Left ventricle myocardium inferior (tissue), 1 donor: ENCODE measurements at regions not wholly inside any gene's neighbourhood (a gene's known extent, or its start where the extent isn't known, plus 50 kb on each side); places are given as distances from the start of the nearest gene placed in this dataset.

Source experiments
- DNase-seq: peaks from one replicate; pipeline ENCODE4 v3.0.0-alpha.2; 2020
- H3K27ac ChIP-seq: fragments of 200-600 bp; replicated peaks from 2 replicates; pipeline ENCODE4 v1.8.0; 2021
- H3K27me3 ChIP-seq: fragments of 200-600 bp; 2 replicates; pipeline ENCODE4 v1.8.0; 2021; ENCODE audit warnings: low read depth
- H3K36me3 ChIP-seq: fragments of 200-600 bp; 2 replicates; pipeline ENCODE4 v1.8.0; 2021
- H3K4me1 ChIP-seq: fragments of 200-600 bp; 2 replicates; pipeline ENCODE4 v1.8.0; 2021
- H3K4me3 ChIP-seq: fragments of 200-600 bp; 2 replicates; pipeline ENCODE4 v1.8.0; 2021; ENCODE audit warnings: mild to moderate bottlenecking, moderate library complexity
- H3K9me3 ChIP-seq: fragments of 200-600 bp; replicated peaks from 2 replicates; pipeline ENCODE4 v1.8.0; 2021
- intact Hi-C: fragments of 100-400 bp; cut with micrococcal nuclease; formaldehyde crosslinking; loops from one replicate; pipeline ENCODE4 v1.11.0; 2022
- TF ChIP-seq, protein P1 (sequence below): fragments of 200-600 bp; IDR thresholded peaks from 2 replicates; pipeline ENCODE4 v1.8.0; 2021; ENCODE audit warnings: antibody characterized with exemption, mild to moderate bottlenecking, borderline replicate concordance
- donor health status: DM: no; HTN: yes; CAD: no; lungs with severe emphysema.

DNA sequence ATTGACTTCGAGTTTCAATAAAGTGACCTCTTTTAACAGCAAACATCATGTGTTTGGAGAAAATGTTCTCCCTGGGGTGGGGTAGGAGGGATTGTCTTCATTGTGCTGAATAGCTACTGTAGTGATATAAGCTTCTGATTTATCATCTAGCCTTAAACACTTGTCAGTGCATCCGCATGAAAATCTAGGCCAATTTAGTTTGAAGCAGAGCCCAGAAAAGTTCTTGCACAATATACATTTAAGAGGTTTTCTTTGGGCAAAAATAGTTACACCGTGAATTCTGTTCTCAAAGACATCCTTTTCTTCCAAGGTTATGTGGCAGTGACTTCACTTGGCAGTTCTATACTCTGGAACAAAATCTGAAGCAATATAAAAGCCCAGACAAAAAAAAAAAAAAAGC lies 136.0 kb upstream of the IFNG-AS1 start:
- DNase-seq = no peak
- no peak overlapping the region for H3K4me3 ChIP-seq
- no peaks in the 10 kb centered on the region for H3K36me3 ChIP-seq
- peaks cover 4% of the 10 kb centered on the region for H3K9me3 ChIP-seq
- TF ChIP-seq, protein P1, sequence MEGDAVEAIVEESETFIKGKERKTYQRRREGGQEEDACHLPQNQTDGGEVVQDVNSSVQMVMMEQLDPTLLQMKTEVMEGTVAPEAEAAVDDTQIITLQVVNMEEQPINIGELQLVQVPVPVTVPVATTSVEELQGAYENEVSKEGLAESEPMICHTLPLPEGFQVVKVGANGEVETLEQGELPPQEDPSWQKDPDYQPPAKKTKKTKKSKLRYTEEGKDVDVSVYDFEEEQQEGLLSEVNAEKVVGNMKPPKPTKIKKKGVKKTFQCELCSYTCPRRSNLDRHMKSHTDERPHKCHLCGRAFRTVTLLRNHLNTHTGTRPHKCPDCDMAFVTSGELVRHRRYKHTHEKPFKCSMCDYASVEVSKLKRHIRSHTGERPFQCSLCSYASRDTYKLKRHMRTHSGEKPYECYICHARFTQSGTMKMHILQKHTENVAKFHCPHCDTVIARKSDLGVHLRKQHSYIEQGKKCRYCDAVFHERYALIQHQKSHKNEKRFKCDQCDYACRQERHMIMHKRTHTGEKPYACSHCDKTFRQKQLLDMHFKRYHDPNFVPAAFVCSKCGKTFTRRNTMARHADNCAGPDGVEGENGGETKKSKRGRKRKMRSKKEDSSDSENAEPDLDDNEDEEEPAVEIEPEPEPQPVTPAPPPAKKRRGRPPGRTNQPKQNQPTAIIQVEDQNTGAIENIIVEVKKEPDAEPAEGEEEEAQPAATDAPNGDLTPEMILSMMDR = no peak
- intact Hi-C loops = no loop called here
- peaks cover 8% of the 10 kb centered on the region for H3K4me1 ChIP-seq
- H3K27ac ChIP-seq = no peak overlapping the region
- H3K27me3 ChIP-seq = no peaks in the 10 kb centered on the region

DNA sequence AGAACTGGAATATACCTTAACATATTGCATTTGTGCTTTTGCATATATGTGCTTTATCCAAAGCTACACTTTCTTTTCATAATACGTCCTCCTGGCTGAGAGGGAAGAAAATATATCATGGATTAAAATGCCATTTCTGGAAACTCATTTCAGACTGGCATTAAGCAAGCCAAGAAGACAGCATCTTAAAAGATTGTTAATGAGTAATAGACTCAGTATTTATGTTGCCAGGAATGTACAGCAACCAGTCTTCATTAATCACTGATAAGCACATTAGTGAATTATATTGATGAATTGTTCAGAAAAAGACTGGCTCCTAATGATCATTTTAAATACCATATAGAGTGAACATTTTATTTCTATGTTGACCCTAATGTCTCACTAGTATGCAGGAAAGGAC lies 134.9 kb upstream of the IFNG-AS1 start:
- Histone ChIP-seq H3K4me1 (peaks cover 8% of the 10 kb centered on the region), H3K36me3 (no peaks in the 10 kb centered on the region), H3K4me3 (no peak overlapping the region), H3K27me3 (no peaks in the 10 kb centered on the region), H3K27ac (no peak overlapping the region), H3K9me3 (peaks cover 4% of the 10 kb centered on the region)
- DNase-seq = no peak
- TF ChIP-seq, protein P1 = no peak
- intact Hi-C loops = no loop called here

DNA sequence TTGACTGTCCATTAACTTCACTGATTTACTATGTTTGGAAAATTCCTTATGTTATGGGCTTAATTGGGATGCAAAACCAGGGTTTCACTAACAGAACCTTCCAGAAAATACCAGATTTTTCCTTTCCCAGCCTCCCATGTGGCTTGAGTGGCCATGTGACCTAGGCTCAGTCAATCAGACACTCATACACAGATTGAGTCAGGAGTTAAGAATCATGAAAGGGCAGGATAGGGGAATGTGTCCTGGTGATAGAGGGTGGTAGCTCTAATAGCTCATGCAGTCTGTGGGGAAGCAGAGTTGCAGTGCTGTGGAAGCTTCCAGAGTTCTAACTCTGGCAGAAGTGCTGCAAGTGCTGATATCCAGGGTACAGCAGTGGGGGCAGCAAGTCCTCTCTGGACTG lies 134.1 kb upstream of the IFNG-AS1 start:
- no peaks in the 10 kb centered on the region for H3K36me3 ChIP-seq
- DNase-seq = no peak
- no peak overlapping the region for H3K27ac ChIP-seq
- H3K27me3 ChIP-seq = no peaks in the 10 kb centered on the region
- intact Hi-C loops = no loop called here
- H3K4me1 ChIP-seq = peaks cover 8% of the 10 kb centered on the region
- H3K9me3 ChIP-seq = no peaks in the 10 kb centered on the region
- TF ChIP-seq, protein P1 = no peak
- no peak overlapping the region for H3K4me3 ChIP-seq

DNA sequence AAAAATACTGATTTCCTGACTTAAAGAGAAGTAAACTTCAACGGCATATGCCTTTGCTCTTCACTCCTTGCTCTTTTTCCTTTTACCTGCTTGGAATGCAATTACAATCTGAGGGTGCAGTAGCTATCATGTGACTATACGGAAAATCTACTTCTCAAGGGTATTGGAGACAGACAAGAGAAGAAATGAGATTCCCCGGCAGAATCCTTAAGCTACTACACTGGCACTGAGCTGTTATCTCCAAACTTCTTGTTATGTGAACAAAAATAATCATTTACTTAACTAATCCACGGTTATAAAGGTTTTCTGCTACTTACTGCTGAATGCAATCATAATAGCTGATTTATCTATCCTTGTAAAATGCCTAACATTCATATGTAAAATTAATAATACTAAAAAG lies 118.0 kb upstream of the IFNG-AS1 start:
- Histone ChIP-seq H3K4me1 (no peaks in the 10 kb centered on the region), H3K27me3 (no peaks in the 10 kb centered on the region), H3K4me3 (no peak overlapping the region), H3K27ac (no peak overlapping the region), H3K36me3 (no peaks in the 10 kb centered on the region), H3K9me3 (no peaks in the 10 kb centered on the region)
- TF ChIP-seq, protein P1 = no peak
- no peak for DNase-seq
- intact Hi-C loops = no loop called here

DNA sequence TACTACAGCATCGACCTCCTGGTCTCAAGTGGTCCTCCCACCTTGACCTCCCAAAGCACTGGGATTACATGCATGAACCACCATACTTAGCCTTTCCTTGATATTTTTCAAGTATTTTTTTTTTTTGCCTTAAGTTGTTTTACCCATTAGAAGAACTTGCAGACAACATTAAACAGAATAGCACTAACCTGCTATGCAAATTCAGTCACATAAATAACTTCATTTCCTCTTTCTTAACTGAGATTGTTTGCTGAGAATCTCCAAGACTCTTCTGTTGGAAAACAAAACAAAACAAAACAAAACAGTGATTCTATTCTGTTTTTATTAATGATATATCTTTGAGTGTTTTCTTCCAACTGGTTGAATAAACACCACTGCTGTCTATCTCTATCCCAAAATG lies 115.9 kb upstream of the IFNG-AS1 start:
- Histone ChIP-seq H3K4me1 (no peaks in the 10 kb centered on the region), H3K27me3 (no peaks in the 10 kb centered on the region), H3K9me3 (no peaks in the 10 kb centered on the region), H3K36me3 (no peaks in the 10 kb centered on the region), H3K27ac (no peak overlapping the region), H3K4me3 (no peak overlapping the region)
- TF ChIP-seq, protein P1 = no peak
- no peak for DNase-seq
- intact Hi-C loops = no loop called here
